VCaP (cell line): ENCODE measurements at regions not wholly inside any gene's neighbourhood (a gene's known extent, or its start where the extent isn't known, plus 50 kb on each side); places are given as distances from the start of the nearest gene placed in this dataset.

ENCODE experiments used
- H3K27ac ChIP-seq: fragments of 450-650 bp; 2 replicates; pipeline ENCODE4 v1.5.1; 2017
- CTCF ChIP-seq: fragments of 450-650 bp; conservative IDR thresholded peaks from 2 replicates; pipeline ENCODE4 v1.5.1; 2017; ENCODE audit warnings: mild to moderate bottlenecking, moderate library complexity

DNA sequence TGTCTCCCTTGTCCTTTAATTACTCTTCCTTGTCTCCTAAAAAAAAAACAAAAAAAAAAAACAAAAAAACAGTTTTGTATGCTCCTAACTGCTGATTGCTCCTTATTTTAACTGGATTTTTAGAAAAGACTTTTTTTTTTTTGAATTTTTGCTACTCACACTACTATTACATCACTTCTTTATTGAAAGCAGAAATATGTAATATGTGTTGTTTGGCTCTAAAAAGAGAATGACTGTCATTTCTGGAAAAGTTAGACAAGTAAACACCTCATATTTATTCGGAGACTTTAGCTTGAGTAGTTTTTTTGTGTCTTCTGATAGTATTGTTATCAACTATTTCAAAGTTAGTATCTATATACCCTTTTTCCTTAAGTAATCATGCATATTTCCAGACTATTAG lies 855.0 kb downstream of the USP25 start:
- H3K27ac ChIP-seq: peak overlapping the region; percentile 78
- no peak for TF ChIP-seq CTCF

DNA sequence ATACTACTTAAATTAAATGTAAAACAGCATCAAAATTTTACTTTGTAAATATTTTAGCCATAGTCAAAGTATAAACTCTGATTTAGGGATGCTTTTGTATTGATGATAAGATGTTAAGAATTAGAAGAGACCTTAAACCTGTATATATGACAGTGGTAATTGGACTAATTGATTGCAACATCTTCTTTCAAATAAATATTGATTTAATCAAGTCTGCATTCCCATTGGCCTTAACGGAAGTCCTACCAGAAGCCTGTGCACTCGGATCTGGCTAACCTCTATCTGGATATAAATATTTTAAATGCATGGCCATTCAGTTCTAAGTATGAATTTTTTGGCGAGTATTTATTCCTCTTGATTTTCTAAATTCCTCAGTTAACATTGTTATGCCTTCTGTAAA lies 856.1 kb downstream of the USP25 start:
- no peak for TF ChIP-seq CTCF
- H3K27ac ChIP-seq: peak overlapping the region; percentile 78

DNA sequence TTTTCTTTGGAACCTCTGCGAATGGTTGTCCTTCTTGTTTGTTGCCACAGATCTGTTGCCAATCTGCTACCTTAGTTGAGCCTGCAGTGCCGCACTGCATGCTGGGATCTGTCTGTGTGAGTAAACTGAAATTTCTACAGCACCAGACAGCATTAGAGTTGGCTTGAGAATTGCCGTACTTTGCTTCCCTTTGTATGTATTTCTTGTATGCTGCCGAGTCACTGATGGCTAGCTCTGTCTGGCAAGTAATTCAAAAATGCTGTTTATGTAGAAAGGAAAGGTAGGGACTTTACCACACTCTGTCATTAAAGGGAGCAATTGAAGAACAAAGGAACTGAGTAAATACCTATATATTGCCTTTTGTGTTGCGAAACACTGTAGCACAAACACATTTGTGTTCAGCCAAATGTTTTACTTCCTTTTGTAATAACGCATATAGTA lies 857.4 kb downstream of the USP25 start:
- H3K27ac ChIP-seq: peak overlapping the region; percentile 78
- no peak for TF ChIP-seq CTCF

DNA sequence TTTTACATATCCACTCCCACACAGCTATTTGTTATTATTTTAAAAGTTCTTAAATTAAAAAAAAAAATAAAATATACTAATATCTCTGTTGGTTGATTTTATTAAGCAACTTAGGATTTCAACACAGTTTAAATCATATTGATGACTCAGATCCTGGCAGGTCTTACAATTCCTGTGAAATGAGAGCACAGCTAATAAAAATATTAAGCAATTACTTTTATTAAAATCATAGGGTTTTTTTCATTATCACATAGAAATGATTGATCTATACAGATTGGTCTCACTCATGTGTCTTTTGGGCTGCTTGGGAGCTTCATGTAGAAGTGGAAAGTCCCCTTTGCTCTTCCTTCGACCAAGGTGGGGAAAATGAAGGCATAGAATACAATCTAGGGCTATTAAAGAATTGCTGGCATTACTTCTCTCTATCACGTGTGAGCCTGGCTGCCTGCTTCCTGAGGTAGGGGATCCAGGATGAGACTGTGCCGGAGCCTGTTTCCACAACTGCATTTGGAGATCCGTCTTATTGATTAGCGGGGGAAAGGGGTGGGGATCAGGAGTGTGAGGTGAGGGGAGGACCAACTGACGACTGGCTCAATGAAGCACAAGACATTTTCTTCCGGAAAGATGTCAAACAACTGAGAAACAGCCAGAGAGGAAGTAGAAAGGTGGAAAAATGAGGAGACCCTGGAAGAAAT lies 858.0 kb downstream of the USP25 start:
- peak overlapping the region; percentile 78 for H3K27ac ChIP-seq
- no peak for TF ChIP-seq CTCF

DNA sequence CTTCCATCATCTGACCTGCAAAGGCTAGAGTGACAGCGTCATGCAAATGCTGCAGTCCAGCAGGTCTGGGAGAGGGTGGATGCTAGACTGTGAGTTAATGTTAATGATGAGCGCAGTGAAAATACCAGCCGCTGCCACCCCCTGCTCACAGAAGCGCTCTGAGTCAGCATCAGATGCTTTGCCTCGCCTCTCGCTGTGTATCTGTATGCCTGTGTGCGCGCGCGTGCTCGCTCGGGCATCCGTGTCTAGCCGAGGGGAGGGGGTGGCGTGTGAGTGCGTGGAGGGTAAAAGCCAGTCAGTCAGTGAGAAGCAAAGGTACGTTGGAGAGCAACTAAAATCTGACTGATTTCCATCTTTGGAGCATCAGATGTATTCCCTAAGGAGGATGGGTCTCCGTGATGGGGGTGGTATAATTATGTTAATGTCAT lies 858.7 kb downstream of the USP25 start:
- H3K27ac ChIP-seq: peak overlapping the region; percentile 78
- no peak for TF ChIP-seq CTCF

- peak overlapping the region; percentile 78 for H3K27ac ChIP-seq
- TF ChIP-seq CTCF: no peak
Measured at GRCh38 chr21:16589006-16589898, 859.5 kb downstream of the USP25 start.

- TF ChIP-seq CTCF: no peak
- no peak overlapping the region for H3K27ac ChIP-seq
Measured at GRCh38 chr21:16590186-16590585, 860.4 kb downstream of the USP25 start.
